ENCODE measurements at regions not wholly inside any gene's neighbourhood (a gene's known extent, or its start where the extent isn't known, plus 50 kb on each side); places are given as distances from the start of the nearest gene placed in this dataset.
"Not testable (repeated sequence)": the region's sequence is repeated elsewhere in the genome, so short reads cannot be mapped to it uniquely, and the experiment has no call there.

DNA sequence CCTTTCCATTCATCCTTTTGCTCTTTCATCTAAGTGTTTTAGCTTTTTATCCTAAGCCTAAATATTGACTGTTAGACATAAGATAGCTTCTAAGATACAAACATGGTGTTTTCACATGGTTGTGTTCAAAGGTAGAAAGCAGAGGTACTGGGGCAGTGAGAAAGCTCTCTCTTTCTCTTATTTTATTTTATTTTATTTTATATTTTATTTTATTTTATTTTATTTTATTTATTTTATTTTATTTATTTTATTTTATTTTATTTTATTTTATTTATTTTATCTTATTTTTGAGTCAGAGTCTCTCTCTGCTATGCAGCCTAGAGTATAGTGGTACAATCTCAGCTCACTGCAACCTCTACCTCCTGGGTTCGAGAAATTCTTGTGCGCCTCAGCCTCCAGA is 287.2 kb downstream of the IKZF2 start:
- no peak for DNase-seq (ENCODE audit: low spot score)

- no peak for DNase-seq (ENCODE audit: low spot score)
Observed at GRCh38 chr2:212863185-212863588, 288.2 kb downstream of the IKZF2 start.

- DNase-seq (ENCODE audit: low spot score) = no peak
Observed at GRCh38 chr2:212858496-212858895, 292.9 kb downstream of the IKZF2 start.

DNA sequence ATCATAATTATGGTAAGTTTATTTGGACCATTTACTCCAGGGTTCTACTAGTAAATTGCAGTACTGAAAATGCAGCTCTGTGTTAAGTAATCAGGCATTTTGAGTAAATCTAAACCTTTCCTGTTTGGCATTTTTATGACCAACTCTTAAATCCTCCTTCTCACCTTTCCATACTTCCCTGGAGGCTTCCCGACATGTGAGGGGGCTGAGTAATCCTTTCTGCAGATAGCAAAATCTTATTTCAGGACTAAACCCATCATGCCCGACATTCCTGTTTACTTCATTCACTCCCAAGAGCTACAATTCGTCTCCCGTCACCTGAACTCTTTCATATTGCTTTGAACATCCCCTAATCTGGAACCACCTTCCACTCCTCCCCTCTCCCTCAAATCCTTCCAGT is 296.6 kb downstream of the IKZF2 start:
- DNase-seq (ENCODE audit: low spot score) = no peak

- no peak for DNase-seq (ENCODE audit: low spot score)
Observed at GRCh38 chr2:212854116-212854515, 297.3 kb downstream of the IKZF2 start.

GRCh38 chr2:212845941-212846340 is 305.5 kb downstream of the IKZF2 start:
- DNase-seq (ENCODE audit: low spot score) = no peak

- no peak for DNase-seq (ENCODE audit: low spot score)
Observed at GRCh38 chr2:212843409-212844199, 305.0 kb upstream of the ERBB4 start.

DNA sequence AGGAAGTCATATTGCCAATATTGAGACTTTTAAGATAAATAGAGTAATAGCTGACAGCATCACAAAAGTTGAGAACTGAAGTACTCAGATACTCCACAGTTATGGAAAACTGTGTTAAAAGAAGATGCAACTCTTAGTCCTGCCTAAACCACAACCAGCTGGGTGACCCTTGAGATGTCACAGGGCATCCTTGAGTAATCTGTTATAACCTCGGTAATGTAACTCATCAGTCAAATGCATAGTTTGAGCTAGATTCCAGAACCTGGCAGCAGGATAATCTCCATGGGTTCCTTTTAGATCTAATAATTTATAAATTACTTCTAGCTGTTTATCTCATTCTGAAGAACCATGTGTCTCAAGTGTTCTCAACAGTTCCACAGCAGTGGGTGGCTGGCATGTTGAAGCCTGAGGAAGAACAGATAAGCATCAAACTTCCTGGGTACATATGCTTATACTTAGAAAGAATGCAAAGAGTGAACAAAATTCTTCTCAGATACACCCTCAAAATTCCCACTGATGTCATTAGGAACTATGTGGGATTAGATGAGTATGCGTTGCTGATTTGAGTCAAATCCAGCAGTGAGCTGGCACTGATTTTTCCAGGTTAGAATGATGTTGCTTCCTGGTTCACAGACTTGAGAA is 304.1 kb upstream of the ERBB4 start:
- DNase-seq (ENCODE audit: low spot score) = no peak

DNA sequence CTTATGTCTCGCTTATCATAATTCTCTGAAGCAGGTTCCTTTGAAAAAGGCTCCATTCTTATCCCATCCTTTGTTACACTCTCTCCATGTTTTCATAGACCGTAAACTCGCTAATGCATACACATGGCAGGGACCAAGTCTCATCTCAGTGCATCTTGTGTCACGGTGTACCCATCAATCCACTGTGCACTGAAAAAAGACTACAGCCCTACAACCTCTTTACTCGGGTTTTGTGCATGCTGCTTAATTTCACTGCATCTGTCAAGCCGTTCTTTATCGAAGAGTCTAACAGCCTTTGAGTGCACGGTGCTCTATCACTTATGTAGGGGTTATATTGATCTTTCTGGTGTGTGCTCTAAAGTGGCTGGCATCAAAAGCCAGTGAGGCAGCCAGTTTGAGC is 302.9 kb upstream of the ERBB4 start:
- DNase-seq (ENCODE audit: low spot score) = no peak

- DNase-seq (ENCODE audit: low spot score) = no peak
Observed at GRCh38 chr2:212832211-212833195, 293.9 kb upstream of the ERBB4 start.

GRCh38 chr2:212831671-212832199 is 293.1 kb upstream of the ERBB4 start:
- no peak for DNase-seq (ENCODE audit: low spot score)

DNA sequence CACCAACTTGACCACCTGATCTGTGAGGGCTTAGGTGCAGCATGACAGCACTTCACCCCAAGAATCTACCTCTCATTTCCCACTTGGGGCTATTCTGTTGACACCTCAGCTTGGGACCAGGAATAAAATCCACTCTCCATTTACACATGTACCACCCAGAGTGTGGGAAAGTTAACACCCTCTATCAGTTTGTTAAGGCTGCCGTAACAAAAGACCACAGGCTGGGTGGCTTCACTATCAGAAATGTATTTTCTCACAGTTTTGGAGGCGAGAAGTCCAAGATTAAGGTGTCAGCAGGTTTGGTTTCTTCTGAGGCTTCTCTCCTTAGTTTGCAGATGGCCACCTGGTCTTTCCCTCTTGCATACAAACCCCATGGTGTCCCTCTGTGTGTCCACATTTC is 277.7 kb upstream of the ERBB4 start:
- no peak for DNase-seq (ENCODE audit: low spot score)

DNA sequence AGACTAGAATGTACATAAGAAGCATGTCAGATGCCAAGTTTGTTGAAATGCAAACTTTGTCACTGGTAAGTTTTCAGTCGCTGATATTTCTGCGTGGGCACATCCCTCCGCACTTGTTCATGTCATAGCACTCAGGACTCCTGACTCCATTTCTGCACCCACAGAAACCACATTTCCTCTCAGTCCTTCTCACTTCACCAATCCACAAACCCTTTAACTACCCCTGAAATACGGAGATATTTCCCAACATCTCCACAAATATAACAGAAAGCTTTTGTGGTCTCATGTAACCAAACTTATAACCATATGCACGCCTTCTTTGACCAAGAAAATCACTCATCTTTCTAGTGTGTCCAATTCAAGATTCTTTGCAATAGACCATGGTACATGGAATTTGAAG is 276.9 kb upstream of the ERBB4 start:
- no peak for DNase-seq (ENCODE audit: low spot score)

GRCh38 chr2:212814941-212815340 is 276.3 kb upstream of the ERBB4 start:
- no peak for DNase-seq (ENCODE audit: low spot score)

DNA sequence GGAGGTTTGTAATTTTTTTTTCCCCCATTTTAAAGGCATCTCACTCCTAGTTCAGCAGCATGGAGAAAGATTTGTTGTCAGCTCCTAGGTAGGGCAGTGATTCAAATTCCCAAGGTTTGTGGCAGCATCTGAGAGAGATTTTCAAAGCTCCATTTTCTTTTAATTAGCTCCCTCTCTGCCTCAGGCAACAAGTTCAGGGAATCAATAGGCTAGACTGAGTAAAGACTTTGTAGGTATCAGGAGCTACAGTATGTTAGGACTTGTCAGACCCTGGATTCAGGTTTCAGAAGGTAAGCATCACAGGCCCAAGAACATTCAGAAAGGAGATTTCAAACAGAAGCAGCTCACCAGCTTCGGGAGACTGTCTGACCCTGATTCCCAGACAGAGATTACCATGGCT is 273.3 kb upstream of the ERBB4 start:
- no peak for DNase-seq (ENCODE audit: low spot score)

GRCh38 chr2:212811036-212811805 is 272.6 kb upstream of the ERBB4 start:
- DNase-seq (ENCODE audit: low spot score) = no peak

- DNase-seq (ENCODE audit: low spot score) = no peak
Observed at GRCh38 chr2:212797484-212798205, 259.0 kb upstream of the ERBB4 start.

DNA sequence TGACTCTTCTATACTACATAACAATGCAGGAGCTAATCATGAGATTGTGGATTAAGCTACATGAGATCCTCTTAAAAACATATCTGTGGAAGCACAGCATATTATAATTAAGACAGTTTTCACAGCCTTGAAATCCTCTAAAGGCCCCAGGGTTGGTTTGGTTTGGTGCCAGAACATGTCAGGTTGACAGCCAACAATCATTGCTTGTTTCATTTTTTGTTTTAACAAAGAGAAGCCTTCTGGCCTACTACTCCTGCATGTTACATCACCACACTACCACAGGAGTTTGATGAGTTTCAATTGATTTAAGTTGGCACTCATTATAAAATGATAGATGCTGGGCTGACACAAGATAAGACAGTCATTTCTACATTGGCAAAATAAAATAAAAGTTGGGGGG is 255.9 kb upstream of the ERBB4 start:
- DNase-seq (ENCODE audit: low spot score) = no peak

DNA sequence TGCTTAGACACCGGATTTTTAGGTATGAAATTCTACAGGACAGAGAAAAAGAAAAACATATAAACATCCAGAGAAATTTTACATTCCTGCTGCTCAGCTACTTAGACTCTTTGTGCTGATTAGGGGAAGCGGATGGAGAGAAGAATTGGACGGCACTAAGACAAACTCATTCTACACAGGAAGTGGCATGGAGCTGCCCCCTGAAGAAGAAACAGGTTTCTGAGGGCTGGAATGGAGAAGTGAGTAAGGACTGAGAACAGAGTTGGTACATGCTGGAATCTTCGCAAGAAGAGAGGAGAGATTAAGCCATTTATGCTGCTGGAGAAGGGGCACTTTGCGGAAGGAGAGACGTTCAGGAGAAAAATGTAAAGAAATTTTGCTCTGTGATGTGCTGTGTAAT is 253.0 kb upstream of the ERBB4 start:
- DNase-seq (ENCODE audit: low spot score) = no peak

GRCh38 chr2:212786088-212786487 is 247.5 kb upstream of the ERBB4 start:
- not testable (repeated sequence) for DNase-seq (ENCODE audit: low spot score)

DNA sequence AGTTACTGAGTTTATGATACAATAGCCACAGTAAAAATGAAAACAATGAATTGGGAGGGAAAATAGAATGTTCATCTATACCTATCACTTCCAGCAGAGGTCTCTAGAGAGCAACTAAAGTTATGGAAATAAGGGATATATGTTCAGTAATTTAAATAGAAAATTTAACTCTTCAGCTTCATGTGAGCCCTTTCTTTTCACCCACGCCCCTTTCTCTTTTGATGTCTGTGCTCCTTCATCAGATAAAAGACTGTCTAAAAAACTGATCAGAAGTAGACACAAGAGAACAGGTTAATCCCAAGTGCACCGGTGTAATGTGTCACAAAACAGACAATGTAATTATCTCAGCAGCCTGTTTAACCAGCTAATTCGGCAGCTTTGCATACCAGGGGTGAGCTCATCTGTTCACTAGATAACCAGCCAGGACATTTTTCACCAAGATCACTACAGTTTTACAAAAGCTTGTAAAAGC is 238.5 kb upstream of the ERBB4 start:
- peak; percentile 5 for DNase-seq (ENCODE audit: low spot score)
